ENCODE measurements at regions not wholly inside any gene's neighbourhood (a gene's known extent, or its start where the extent isn't known, plus 50 kb on each side); places are given as distances from the start of the nearest gene placed in this dataset.

- no peak for DNase-seq (ENCODE audit: low spot score)
Observed at GRCh38 chr6:105816847-105817246, 269.3 kb upstream of the PRDM1 start.

GRCh38 chr6:105815661-105816555 is 270.2 kb upstream of the PRDM1 start:
- DNase-seq (ENCODE audit: low spot score): no peak

GRCh38 chr6:105814745-105815536 is 271.2 kb upstream of the PRDM1 start:
- no peak for DNase-seq (ENCODE audit: low spot score)

GRCh38 chr6:105810922-105811482 is 275.1 kb upstream of the PRDM1 start:
- DNase-seq (ENCODE audit: low spot score): no peak

- DNase-seq (ENCODE audit: low spot score): no peak
Observed at GRCh38 chr6:105810105-105810921, 275.8 kb upstream of the PRDM1 start.

GRCh38 chr6:105808571-105808970 is 277.6 kb upstream of the PRDM1 start:
- DNase-seq (ENCODE audit: low spot score): no peak

GRCh38 chr6:105807905-105808304 is 278.2 kb upstream of the PRDM1 start:
- no peak for DNase-seq (ENCODE audit: low spot score)

- DNase-seq (ENCODE audit: low spot score): no peak
Observed at GRCh38 chr6:105806486-105806920, 279.6 kb upstream of the PRDM1 start.

- DNase-seq (ENCODE audit: low spot score): no peak
Observed at GRCh38 chr6:105805501-105806023, 280.6 kb upstream of the PRDM1 start.

- DNase-seq (ENCODE audit: low spot score): no peak
Observed at GRCh38 chr6:105804424-105804823, 281.7 kb upstream of the PRDM1 start.

- no peak for DNase-seq (ENCODE audit: low spot score)
Observed at GRCh38 chr6:105804000-105804399, 282.1 kb upstream of the PRDM1 start.

- DNase-seq (ENCODE audit: low spot score): no peak
Observed at GRCh38 chr6:105803442-105803841, 282.7 kb upstream of the PRDM1 start.

- no peak for DNase-seq (ENCODE audit: low spot score)
Observed at GRCh38 chr6:105802703-105803102, 283.4 kb upstream of the PRDM1 start.

GRCh38 chr6:105800871-105801270 is 285.3 kb upstream of the PRDM1 start:
- DNase-seq (ENCODE audit: low spot score): no peak

GRCh38 chr6:105800398-105800797 is 285.7 kb upstream of the PRDM1 start:
- no peak for DNase-seq (ENCODE audit: low spot score)

GRCh38 chr6:105799056-105799455 is 287.1 kb upstream of the PRDM1 start:
- no peak for DNase-seq (ENCODE audit: low spot score)

GRCh38 chr6:105797983-105798453 is 288.1 kb upstream of the PRDM1 start:
- no peak for DNase-seq (ENCODE audit: low spot score)

GRCh38 chr6:105797286-105797979 is 288.7 kb upstream of the PRDM1 start:
- no peak for DNase-seq (ENCODE audit: low spot score)

GRCh38 chr6:105795913-105796517 is 290.1 kb upstream of the PRDM1 start:
- DNase-seq (ENCODE audit: low spot score): no peak

- no peak for DNase-seq (ENCODE audit: low spot score)
Observed at GRCh38 chr6:105795366-105795765, 290.8 kb upstream of the PRDM1 start.
